GM12865 (cell line): ENCODE measurements at regions not wholly inside any gene's neighbourhood (a gene's known extent, or its start where the extent isn't known, plus 50 kb on each side); places are given as distances from the start of the nearest gene placed in this dataset.
A peak's percentile ranks its signal among the peaks of the same experiment; 100 is the strongest.
"Not testable (repeated sequence)": the region's sequence is repeated elsewhere in the genome, so short reads cannot be mapped to it uniquely, and the experiment has no call there.

Experiments
- DNase-seq: peaks from one replicate; pipeline ENCODE4 v3.0.0; 2010; ENCODE audit warnings: low read depth
- H3K4me3 ChIP-seq: 2 replicates; pipeline ENCODE4 v1.5.1; 2011; ENCODE audit warnings: mild to moderate bottlenecking, low read depth, low read length, control low read depth
- TF ChIP-seq, protein P1 (sequence below): IDR thresholded peaks from 2 replicates; pipeline ENCODE4 v1.5.1; 2011; ENCODE audit warnings: low read length, control low read depth, low read depth, inconsistent platforms; ENCODE audit not compliant: insufficient read depth; ENCODE audit errors: missing control alignments

- H3K4me3 ChIP-seq, result no peak overlapping the region
- TF ChIP-seq, protein P1, sequence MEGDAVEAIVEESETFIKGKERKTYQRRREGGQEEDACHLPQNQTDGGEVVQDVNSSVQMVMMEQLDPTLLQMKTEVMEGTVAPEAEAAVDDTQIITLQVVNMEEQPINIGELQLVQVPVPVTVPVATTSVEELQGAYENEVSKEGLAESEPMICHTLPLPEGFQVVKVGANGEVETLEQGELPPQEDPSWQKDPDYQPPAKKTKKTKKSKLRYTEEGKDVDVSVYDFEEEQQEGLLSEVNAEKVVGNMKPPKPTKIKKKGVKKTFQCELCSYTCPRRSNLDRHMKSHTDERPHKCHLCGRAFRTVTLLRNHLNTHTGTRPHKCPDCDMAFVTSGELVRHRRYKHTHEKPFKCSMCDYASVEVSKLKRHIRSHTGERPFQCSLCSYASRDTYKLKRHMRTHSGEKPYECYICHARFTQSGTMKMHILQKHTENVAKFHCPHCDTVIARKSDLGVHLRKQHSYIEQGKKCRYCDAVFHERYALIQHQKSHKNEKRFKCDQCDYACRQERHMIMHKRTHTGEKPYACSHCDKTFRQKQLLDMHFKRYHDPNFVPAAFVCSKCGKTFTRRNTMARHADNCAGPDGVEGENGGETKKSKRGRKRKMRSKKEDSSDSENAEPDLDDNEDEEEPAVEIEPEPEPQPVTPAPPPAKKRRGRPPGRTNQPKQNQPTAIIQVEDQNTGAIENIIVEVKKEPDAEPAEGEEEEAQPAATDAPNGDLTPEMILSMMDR, result no peak
- peak; percentile 65 for DNase-seq
Observed at GRCh38 chr12:131239384-131240094, 285.8 kb downstream of the ADGRD1 start.

- TF ChIP-seq, protein P1, result no peak
- no peak overlapping the region for H3K4me3 ChIP-seq
- DNase-seq, result no peak
Observed at GRCh38 chr12:131241517-131241916, 287.8 kb downstream of the ADGRD1 start.

DNA sequence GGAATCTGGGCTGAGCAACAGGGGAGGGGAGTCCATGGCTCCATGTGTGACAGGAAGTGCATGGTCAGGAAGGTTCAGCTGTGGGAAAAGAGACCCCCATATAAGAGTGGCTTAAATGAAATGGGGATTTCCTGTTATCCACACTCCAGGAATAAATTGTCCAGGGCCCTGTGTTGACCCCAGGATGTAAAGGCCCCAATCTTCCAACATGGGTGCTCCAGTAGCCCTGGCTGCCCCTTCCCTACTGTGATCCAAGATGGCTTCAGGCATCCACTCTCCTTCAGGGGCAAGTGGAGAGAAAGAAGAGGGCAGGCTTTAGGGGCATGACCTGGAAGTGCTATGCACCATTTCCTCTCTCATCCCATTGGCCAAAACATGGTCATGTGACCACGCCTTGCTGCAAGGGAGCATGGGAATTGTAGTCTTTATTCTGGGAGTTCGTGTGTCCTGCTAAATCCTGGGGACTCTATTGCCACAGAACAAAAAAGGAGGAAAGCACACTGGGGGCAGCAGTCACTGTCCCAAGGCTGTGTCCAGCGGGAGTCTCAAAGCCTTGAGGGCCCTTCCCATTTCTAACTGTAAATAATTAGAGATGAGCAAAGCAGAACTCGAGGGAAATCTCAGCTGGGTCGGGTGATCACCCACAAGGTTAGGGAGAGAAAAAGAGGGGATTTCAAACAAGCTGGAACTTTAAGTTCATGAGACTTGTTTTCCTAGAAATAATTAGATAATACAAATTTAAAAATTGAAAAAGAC is 289.2 kb downstream of the ADGRD1 start:
- TF ChIP-seq, protein P1, result no peak
- DNase-seq, result peak; percentile 71
- no peak overlapping the region for H3K4me3 ChIP-seq

GRCh38 chr12:131244157-131244688 is 290.5 kb downstream of the ADGRD1 start:
- DNase-seq, result not testable (repeated sequence)

GRCh38 chr12:131245161-131245560 is 291.5 kb downstream of the ADGRD1 start:
- not testable (repeated sequence) for H3K4me3 ChIP-seq, DNase-seq

More at GRCh38 chr12:131244157-131244688, 290.5 kb downstream of the ADGRD1 start:
- H3K4me3 ChIP-seq, result not testable (repeated sequence)

GRCh38 chr12:131245564-131246355 is 292.1 kb downstream of the ADGRD1 start:
- no peak for DNase-seq
- TF ChIP-seq, protein P1, result no peak
- H3K4me3 ChIP-seq, result no peak overlapping the region

- not testable (repeated sequence) for DNase-seq, H3K4me3 ChIP-seq
Observed at GRCh38 chr12:131247026-131247725, 293.5 kb downstream of the ADGRD1 start.

DNA sequence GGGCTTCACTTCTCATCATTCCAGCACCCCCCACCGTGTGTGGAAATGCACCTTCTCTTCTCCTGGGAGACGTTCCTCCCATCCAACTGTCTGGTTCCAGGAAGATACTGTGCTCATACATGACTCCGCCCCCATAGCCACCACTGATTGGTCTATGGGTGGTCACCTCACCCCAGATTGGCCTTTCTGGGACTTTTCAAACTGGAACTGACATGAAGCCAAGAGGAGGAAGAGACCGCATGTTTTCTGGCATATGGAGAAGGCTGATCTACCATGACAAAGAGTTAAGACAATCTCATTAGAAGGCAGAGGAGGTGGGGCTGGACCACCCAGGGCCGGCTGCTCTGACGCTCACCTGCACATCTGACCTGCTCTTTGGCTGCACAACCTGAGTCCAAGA is 294.2 kb downstream of the ADGRD1 start:
- DNase-seq, H3K4me3 ChIP-seq: not testable (repeated sequence)
